ENCODE measurements at regions not wholly inside any gene's neighbourhood (a gene's known extent, or its start where the extent isn't known, plus 50 kb on each side); places are given as distances from the start of the nearest gene placed in this dataset.

DNA sequence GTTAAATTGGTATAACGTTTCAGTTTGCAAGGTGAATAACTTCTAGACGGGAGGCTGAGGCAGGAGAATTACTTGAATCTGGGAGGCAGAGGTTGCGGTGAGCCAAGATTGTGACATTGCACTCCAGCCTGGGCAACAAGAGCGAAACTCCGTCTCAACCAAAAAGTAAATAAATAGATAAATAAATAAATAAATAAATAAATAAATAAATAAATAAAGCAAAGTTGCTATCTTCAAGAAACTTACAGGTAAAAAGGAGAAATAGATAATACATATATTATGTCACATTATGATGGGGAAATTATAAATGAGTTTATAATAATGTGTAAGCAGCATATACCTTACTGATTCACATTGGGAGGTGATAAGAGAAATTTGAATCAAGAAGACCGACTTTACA, 1966.0 kb downstream of the PCDH7 start:
- no peak for TF ChIP-seq POLR2A (IDR thresholded peaks at IDR 0.05)
- TF ChIP-seq, protein P1, sequence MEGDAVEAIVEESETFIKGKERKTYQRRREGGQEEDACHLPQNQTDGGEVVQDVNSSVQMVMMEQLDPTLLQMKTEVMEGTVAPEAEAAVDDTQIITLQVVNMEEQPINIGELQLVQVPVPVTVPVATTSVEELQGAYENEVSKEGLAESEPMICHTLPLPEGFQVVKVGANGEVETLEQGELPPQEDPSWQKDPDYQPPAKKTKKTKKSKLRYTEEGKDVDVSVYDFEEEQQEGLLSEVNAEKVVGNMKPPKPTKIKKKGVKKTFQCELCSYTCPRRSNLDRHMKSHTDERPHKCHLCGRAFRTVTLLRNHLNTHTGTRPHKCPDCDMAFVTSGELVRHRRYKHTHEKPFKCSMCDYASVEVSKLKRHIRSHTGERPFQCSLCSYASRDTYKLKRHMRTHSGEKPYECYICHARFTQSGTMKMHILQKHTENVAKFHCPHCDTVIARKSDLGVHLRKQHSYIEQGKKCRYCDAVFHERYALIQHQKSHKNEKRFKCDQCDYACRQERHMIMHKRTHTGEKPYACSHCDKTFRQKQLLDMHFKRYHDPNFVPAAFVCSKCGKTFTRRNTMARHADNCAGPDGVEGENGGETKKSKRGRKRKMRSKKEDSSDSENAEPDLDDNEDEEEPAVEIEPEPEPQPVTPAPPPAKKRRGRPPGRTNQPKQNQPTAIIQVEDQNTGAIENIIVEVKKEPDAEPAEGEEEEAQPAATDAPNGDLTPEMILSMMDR (IDR thresholded peaks at IDR 0.05): no peak
